ENCODE measurements at regions not wholly inside any gene's neighbourhood (a gene's known extent, or its start where the extent isn't known, plus 50 kb on each side); places are given as distances from the start of the nearest gene placed in this dataset.

DNA sequence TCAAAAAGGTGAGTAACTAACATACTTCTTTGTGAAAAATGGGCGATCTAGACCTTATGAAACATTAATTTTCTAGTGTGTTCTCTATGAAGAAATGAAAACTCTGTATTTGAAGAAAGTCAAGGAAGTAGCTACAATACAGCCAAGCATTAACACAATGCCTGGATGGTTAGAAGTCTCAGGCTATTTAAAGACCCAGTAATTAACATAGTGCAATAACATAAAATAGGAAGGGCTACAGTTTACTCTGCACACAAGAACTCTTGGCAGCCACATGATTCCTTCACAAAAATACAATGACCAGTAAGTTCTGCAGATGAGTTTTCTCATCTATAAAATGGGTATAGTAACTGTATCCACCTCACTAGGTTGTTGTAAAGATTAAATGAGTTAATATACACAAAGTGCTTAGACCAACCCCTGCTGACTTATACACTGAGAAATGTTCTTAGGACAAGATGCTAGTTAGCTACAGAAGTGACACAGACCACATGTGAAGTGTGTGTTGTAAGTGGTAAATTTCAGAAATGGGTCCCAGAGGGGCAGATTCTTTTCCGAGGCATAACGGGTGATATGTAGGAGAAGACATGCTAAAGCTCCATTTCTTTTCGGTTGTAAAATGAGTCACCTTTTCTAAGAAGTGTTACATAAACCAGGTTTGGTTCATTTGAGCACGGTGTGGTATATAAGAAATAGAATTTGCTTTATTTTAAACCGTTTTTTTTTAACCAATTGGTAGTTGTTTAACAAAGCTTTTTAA lies 61.8 kb downstream of the CXCR4 start:
- H3K4me3 ChIP-seq (ENCODE audit: low read length in 3 of 3) = no peak overlapping the region
- H3K9ac ChIP-seq (ENCODE audit: low read length in 3 of 3) = no peak overlapping the region
- no peaks in the 10 kb centered on the region for H3K36me3 ChIP-seq (ENCODE audit: control insufficient read depth in 2 of 3, insufficient read depth in 3 of 3, low read length in 3 of 3)
- intact Hi-C loops (cut with DNase I) = no loop called here
- H3K4me1 ChIP-seq (ENCODE audit: control insufficient read depth in 2 of 3, insufficient read depth in 2 of 3, low read depth in 1 of 3, low read length in 3 of 3) = peaks cover 3 to 8% (median 4%) of the 10 kb centered on the region in 3 donors
- no peaks in the 10 kb centered on the region for H3K9me3 ChIP-seq (ENCODE audit: control insufficient read depth in 2 of 3, insufficient read depth in 1 of 3, low read length in 3 of 3)
- TF ChIP-seq, protein P1, sequence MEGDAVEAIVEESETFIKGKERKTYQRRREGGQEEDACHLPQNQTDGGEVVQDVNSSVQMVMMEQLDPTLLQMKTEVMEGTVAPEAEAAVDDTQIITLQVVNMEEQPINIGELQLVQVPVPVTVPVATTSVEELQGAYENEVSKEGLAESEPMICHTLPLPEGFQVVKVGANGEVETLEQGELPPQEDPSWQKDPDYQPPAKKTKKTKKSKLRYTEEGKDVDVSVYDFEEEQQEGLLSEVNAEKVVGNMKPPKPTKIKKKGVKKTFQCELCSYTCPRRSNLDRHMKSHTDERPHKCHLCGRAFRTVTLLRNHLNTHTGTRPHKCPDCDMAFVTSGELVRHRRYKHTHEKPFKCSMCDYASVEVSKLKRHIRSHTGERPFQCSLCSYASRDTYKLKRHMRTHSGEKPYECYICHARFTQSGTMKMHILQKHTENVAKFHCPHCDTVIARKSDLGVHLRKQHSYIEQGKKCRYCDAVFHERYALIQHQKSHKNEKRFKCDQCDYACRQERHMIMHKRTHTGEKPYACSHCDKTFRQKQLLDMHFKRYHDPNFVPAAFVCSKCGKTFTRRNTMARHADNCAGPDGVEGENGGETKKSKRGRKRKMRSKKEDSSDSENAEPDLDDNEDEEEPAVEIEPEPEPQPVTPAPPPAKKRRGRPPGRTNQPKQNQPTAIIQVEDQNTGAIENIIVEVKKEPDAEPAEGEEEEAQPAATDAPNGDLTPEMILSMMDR (IDR thresholded peaks at IDR 0.05; ENCODE audit: borderline replicate concordance, extremely low read depth, insufficient read depth) = no peak
- H3K27ac ChIP-seq (ENCODE audit: low read depth in 2 of 2, low read length in 2 of 2) = no peak overlapping the region
- H3K27me3 ChIP-seq (ENCODE audit: control insufficient read depth, insufficient read depth, low read length) = no peaks in the 10 kb centered on the region
- DNase-seq = no peak
- no peak for FAIRE-seq

GRCh38 chr2:136054856-136055255 lies 63.1 kb downstream of the CXCR4 start:
- intact Hi-C loops (cut with DNase I) = no loop called here
- Histone ChIP-seq H3K9ac (ENCODE audit: low read length in 3 of 3) (no peak overlapping the region), H3K9me3 (ENCODE audit: control insufficient read depth in 2 of 3, insufficient read depth in 1 of 3, low read length in 3 of 3) (no peaks in the 10 kb centered on the region), H3K36me3 (ENCODE audit: control insufficient read depth in 2 of 3, insufficient read depth in 3 of 3, low read length in 3 of 3) (no peaks in the 10 kb centered on the region), H3K27ac (ENCODE audit: low read depth in 2 of 2, low read length in 2 of 2) (no peak overlapping the region), H3K4me3 (ENCODE audit: low read length in 3 of 3) (no peak overlapping the region), H3K4me1 (ENCODE audit: control insufficient read depth in 2 of 3, insufficient read depth in 2 of 3, low read depth in 1 of 3, low read length in 3 of 3) (peaks cover 3 to 8% (median 4%) of the 10 kb centered on the region in 3 donors), H3K27me3 (ENCODE audit: control insufficient read depth, insufficient read depth, low read length) (no peaks in the 10 kb centered on the region)
- FAIRE-seq (no peak), DNase-seq (no peak)
- TF ChIP-seq, protein P1 (IDR thresholded peaks at IDR 0.05; ENCODE audit: borderline replicate concordance, extremely low read depth, insufficient read depth) = no peak

DNA sequence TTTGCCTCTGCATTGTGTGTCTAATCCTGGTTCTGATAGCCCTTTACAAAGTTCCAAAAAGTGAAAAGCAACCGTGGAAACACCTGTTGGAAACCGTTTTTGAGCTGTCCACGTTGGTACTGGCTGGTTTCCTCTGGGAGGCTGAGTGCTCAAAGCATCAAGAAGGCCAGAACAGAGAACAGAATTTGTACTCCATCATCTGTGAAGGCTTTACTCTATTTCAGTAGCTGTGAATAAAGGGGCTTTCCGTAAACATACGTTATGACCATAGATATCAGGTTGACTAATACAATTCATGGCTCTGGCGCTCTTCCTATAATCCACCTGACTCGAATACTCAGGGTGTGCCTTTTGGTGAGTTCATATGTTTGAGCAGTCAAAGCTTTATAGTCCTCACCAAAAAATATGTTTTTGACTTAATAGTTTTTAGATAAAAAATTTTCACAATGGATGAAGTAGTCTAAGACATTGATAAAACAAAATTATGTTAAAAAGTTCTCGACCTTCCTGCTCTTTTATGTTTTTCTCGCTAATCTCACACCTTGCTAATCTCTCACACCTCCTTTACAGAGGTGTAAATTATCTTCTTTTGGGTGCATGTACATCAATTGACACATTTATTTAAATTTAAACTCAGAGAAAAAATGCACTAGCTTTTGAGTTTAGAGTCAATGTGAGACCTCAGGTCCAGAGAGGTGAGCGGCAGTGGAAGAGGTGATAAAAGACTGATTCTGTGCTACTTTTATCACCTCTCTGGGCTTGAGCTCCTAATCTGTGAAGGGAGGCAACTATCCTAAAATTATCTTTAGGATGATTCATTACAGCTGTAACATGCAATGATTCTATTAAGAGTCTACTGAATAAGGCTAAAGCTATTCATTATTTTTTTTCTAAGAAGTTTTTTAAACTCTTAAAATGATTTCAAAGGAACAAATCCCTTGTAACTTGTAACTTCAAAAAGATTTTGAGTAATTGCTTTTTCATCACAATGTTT lies 65.3 kb downstream of the CXCR4 start:
- Histone ChIP-seq H3K9me3 (ENCODE audit: control insufficient read depth in 2 of 3, insufficient read depth in 1 of 3, low read length in 3 of 3) (no peaks in the 10 kb centered on the region), H3K4me3 (ENCODE audit: low read length in 3 of 3) (no peak overlapping the region), H3K9ac (ENCODE audit: low read length in 3 of 3) (no peak overlapping the region), H3K27ac (ENCODE audit: low read depth in 2 of 2, low read length in 2 of 2) (no peak overlapping the region), H3K36me3 (ENCODE audit: control insufficient read depth in 2 of 3, insufficient read depth in 3 of 3, low read length in 3 of 3) (no peaks in the 10 kb centered on the region), H3K4me1 (ENCODE audit: control insufficient read depth in 2 of 3, insufficient read depth in 2 of 3, low read depth in 1 of 3, low read length in 3 of 3) (no peaks in the 10 kb centered on the region), H3K27me3 (ENCODE audit: control insufficient read depth, insufficient read depth, low read length) (no peaks in the 10 kb centered on the region)
- DNase-seq = no peak
- TF ChIP-seq, protein P1 (IDR thresholded peaks at IDR 0.05; ENCODE audit: borderline replicate concordance, extremely low read depth, insufficient read depth) = no peak
- FAIRE-seq = no peak
- intact Hi-C loops (cut with DNase I) = no loop called here
